CD8-positive, alpha-beta memory T cell (primary cell): ENCODE measurements at regions not wholly inside any gene's neighbourhood (a gene's known extent, or its start where the extent isn't known, plus 50 kb on each side); places are given as distances from the start of the nearest gene placed in this dataset.

Experiments
- CTCF ChIA-PET: fragments of 350-600 bp; sonication (Branson Sonifier 250); formaldehyde crosslinking; loops from one replicate; lab custom pipeline; 2021; ENCODE audit warnings: antibody characterized with exemption; lab: Charles Lee
- POLR2A ChIA-PET: fragments of 350-600 bp; sonication (Branson Sonifier 250); formaldehyde crosslinking; loops from one replicate; lab custom pipeline; 2021; ENCODE audit warnings: antibody characterized with exemption; lab: Charles Lee
- DNase-seq, 5 donors: peaks; one replicate each; pipeline versions ENCODE4 v3.0.0 to v3.0.0-alpha.2; 2020 to 2022; ENCODE audit warnings: mixed read lengths in 1 of 5
- H3K27ac ChIP-seq: one replicate; pipeline ENCODE4 v1.7.0; 2013; ENCODE audit warnings: low read depth, mild to moderate bottlenecking, low read length, moderate library complexity
- H3K27me3 ChIP-seq: 2 replicates; pipeline ENCODE4 v1.7.0; 2013; ENCODE audit warnings: low read length, mild to moderate bottlenecking; ENCODE audit not compliant: insufficient read depth, poor library complexity, severe bottlenecking
- H3K36me3 ChIP-seq: 2 replicates; pipeline ENCODE4 v1.7.0; 2013; ENCODE audit warnings: mild to moderate bottlenecking, low read length, moderate library complexity; ENCODE audit not compliant: insufficient read depth
- H3K4me1 ChIP-seq: 2 replicates; pipeline ENCODE4 v1.7.0; 2013; ENCODE audit warnings: mild to moderate bottlenecking, low read length, moderate library complexity; ENCODE audit not compliant: insufficient read depth
- H3K4me3 ChIP-seq: 2 replicates; pipeline ENCODE4 v1.7.0; 2013; ENCODE audit warnings: mild to moderate bottlenecking, low read length
- H3K9me3 ChIP-seq: 2 replicates; pipeline ENCODE4 v1.7.0; 2013; ENCODE audit warnings: mild to moderate bottlenecking, low read length
- H3K27ac Mint-ChIP-seq, 8 donors: one replicate each; pipeline ENCODE4 v1.8.0; 2020 to 2021; ENCODE audit warnings: mixed read lengths in 8 of 8, mild to moderate bottlenecking in 6 of 8, inconsistent platforms in 3 of 8, moderate library complexity in 3 of 8
- H3K27me3 Mint-ChIP-seq, 2 donors: one replicate each; pipeline ENCODE4 v1.8.0; 2020 to 2021; ENCODE audit warnings: mixed read lengths in 2 of 2, mild to moderate bottlenecking in 1 of 2, moderate library complexity in 1 of 2
- H3K36me3 Mint-ChIP-seq, 3 donors: one replicate each; pipeline ENCODE4 v1.8.0; 2020 to 2021; ENCODE audit warnings: mixed read lengths in 3 of 3, inconsistent platforms in 1 of 3, mild to moderate bottlenecking in 1 of 3
- H3K4me1 Mint-ChIP-seq, 3 donors: one replicate each; pipeline ENCODE4 v1.8.0; 2020 to 2021; ENCODE audit warnings: mixed read lengths in 3 of 3, inconsistent platforms in 1 of 3, mild to moderate bottlenecking in 1 of 3
- H3K4me3 Mint-ChIP-seq, 7 donors: one replicate each; pipeline ENCODE4 v1.8.0; 2020 to 2021; ENCODE audit warnings: mixed read lengths in 7 of 7, mild to moderate bottlenecking in 6 of 7, moderate library complexity in 4 of 7, inconsistent platforms in 2 of 7
- H3K9me3 Mint-ChIP-seq, 5 donors: one replicate each; pipeline ENCODE4 v1.8.0; 2020 to 2022; ENCODE audit warnings: mixed read lengths in 5 of 5, mild to moderate bottlenecking in 3 of 5, moderate library complexity in 2 of 5, inconsistent platforms in 1 of 5

- H3K4me3 Mint-ChIP-seq = no peak overlapping the region
- H3K36me3 Mint-ChIP-seq = no peaks in the 10 kb centered on the region
- no peaks in the 10 kb centered on the region for H3K9me3 Mint-ChIP-seq
- H3K4me1 Mint-ChIP-seq = peaks cover 31 to 38% (median 33%) of the 10 kb centered on the region in 3 donors
- H3K27ac Mint-ChIP-seq = no peak overlapping the region
- ChIA-PET POLR2A (no interaction called here), CTCF (no interaction called here)
- H3K9me3 ChIP-seq = no peaks in the 10 kb centered on the region
- H3K36me3 ChIP-seq = no peaks in the 10 kb centered on the region
- H3K27me3 Mint-ChIP-seq = peaks cover 0 to 1% of the 10 kb centered on the region in 2 donors
- DNase-seq = no peak
- peaks cover 28% of the 10 kb centered on the region for H3K4me1 ChIP-seq
- no peaks in the 10 kb centered on the region for H3K27me3 ChIP-seq
- no peak overlapping the region for H3K4me3 ChIP-seq
- no peak overlapping the region for H3K27ac ChIP-seq
These were observed 77.7 kb downstream of the RHOU start for GRCh38 chr1:228812961-228813360.

DNA sequence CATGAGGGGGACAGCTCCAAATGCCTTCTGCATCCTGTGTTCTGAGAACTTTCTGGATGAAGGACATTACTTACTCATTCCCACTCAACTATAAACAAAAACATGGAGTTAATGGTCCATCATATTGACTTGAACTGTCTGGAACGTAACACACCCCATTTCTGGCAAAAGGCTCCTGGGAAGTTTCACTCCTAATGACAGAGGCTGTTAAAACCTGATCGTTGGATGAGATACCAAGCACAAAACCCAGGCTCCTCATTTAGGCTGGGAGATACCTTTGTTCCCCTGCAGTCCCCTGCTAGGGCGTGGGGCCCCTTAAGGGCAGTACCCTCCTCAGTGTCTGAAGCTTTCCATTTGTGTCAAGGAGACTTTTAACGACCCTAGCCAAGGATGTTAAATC, 78.9 kb downstream of the RHOU start:
- no peaks in the 10 kb centered on the region for H3K9me3 Mint-ChIP-seq
- peaks cover 26% of the 10 kb centered on the region for H3K4me1 ChIP-seq
- H3K4me3 Mint-ChIP-seq = no peak overlapping the region
- H3K4me3 ChIP-seq = no peak overlapping the region
- CTCF ChIA-PET = no interaction called here
- H3K4me1 Mint-ChIP-seq = peaks cover 28 to 32% (median 30%) of the 10 kb centered on the region in 3 donors
- no peaks in the 10 kb centered on the region for H3K36me3 ChIP-seq
- no peak for DNase-seq
- H3K36me3 Mint-ChIP-seq = no peaks in the 10 kb centered on the region
- no peaks in the 10 kb centered on the region for H3K27me3 ChIP-seq
- POLR2A ChIA-PET = no interaction called here
- no peak overlapping the region for H3K27ac Mint-ChIP-seq
- H3K27me3 Mint-ChIP-seq = peaks cover 0 to 1% of the 10 kb centered on the region in 2 donors
- H3K27ac ChIP-seq = no peak overlapping the region
- H3K9me3 ChIP-seq = no peaks in the 10 kb centered on the region

DNA sequence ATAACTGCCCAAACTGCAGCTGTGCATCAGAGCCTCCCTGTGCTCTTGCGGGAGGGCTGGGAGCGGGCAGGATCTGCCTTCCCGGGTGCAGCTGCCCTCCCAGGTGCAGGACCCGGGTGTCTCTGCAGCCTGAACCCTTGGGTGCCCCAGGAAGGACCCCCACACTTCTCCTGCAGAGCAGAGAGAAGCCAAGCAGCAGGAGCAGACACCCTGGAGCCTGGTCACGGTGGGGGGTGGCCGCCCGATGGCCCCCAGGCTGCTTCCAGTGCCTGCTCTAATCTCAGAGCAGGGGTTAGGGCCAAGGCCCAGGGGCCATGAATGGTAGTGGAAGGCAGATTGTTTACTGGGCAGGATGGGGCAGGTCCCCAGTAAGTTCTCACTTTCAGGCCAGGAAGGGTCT, 83.0 kb downstream of the RHOU start:
- Mint-ChIP-seq H3K4me3 (no peak overlapping the region), H3K9me3 (no peaks in the 10 kb centered on the region), H3K4me1 (no peaks in the 10 kb centered on the region), H3K27ac (no peak overlapping the region), H3K36me3 (no peaks in the 10 kb centered on the region), H3K27me3 (peaks cover 0 to 1% of the 10 kb centered on the region in 2 donors)
- Histone ChIP-seq H3K4me3 (no peak overlapping the region), H3K27me3 (no peaks in the 10 kb centered on the region), H3K36me3 (no peaks in the 10 kb centered on the region), H3K9me3 (no peaks in the 10 kb centered on the region), H3K4me1 (no peaks in the 10 kb centered on the region), H3K27ac (no peak overlapping the region)
- no peak for DNase-seq
- ChIA-PET CTCF (no interaction called here), POLR2A (no interaction called here)

- H3K27me3 Mint-ChIP-seq = peaks cover 0 to 2% of the 10 kb centered on the region in 2 donors
- H3K4me1 ChIP-seq = no peaks in the 10 kb centered on the region
- peak overlapping the region in 1 of 8 donors; percentile 29 for H3K27ac Mint-ChIP-seq
- ChIA-PET POLR2A (no interaction called here), CTCF (no interaction called here)
- no peak overlapping the region for H3K27ac ChIP-seq
- no peaks in the 10 kb centered on the region for H3K4me1 Mint-ChIP-seq
- H3K9me3 Mint-ChIP-seq = no peaks in the 10 kb centered on the region
- no peaks in the 10 kb centered on the region for H3K27me3 ChIP-seq
- no peaks in the 10 kb centered on the region for H3K36me3 Mint-ChIP-seq
- H3K9me3 ChIP-seq = no peaks in the 10 kb centered on the region
- no peak overlapping the region for H3K4me3 Mint-ChIP-seq
- no peaks in the 10 kb centered on the region for H3K36me3 ChIP-seq
- DNase-seq = no peak
- no peak overlapping the region for H3K4me3 ChIP-seq
These were observed 83.8 kb downstream of the RHOU start for GRCh38 chr1:228818928-228819630.

DNA sequence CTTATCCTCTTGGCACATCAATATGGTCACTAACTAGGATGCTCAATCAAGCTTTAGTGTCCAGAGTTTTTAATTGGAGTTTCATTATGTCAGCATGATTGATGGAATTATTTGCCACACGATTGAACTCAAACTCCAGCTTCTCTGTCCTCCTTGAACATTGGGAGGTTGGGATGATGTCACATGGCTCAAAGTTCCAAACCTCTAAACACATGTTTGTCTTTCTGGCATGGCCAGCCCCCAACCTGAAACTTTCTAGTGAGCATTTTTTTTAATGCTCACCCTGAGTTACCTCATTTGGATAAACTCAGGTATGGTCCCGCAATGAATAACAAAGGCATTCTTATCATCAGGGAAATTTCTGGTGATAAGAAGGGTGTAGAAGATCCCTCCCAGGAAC, 86.0 kb downstream of the RHOU start:
- H3K9me3 Mint-ChIP-seq = no peaks in the 10 kb centered on the region
- H3K4me1 Mint-ChIP-seq = peaks cover 6 to 7% (median 6%) of the 10 kb centered on the region in 3 donors
- Histone ChIP-seq H3K36me3 (no peaks in the 10 kb centered on the region), H3K27ac (no peak overlapping the region), H3K27me3 (no peaks in the 10 kb centered on the region), H3K4me1 (peaks cover under 1% of the 10 kb centered on the region), H3K4me3 (no peak overlapping the region), H3K9me3 (no peaks in the 10 kb centered on the region)
- no peak for DNase-seq
- ChIA-PET CTCF (no interaction called here), POLR2A (no interaction called here)
- peaks cover 0 to 1% (median 0%) of the 10 kb centered on the region in 3 donors for H3K36me3 Mint-ChIP-seq
- no peak overlapping the region for H3K27ac Mint-ChIP-seq
- peaks cover 0 to 3% of the 10 kb centered on the region in 2 donors for H3K27me3 Mint-ChIP-seq
- no peak overlapping the region for H3K4me3 Mint-ChIP-seq

- Mint-ChIP-seq H3K9me3 (no peaks in the 10 kb centered on the region), H3K36me3 (peaks cover 0 to 1% (median 0%) of the 10 kb centered on the region in 3 donors), H3K4me1 (peaks cover 11 to 17% (median 11%) of the 10 kb centered on the region in 3 donors), H3K27me3 (peaks cover 3% of the 10 kb centered on the region in 2 donors), H3K4me3 (no peak overlapping the region), H3K27ac (no peak overlapping the region)
- DNase-seq = no peak
- H3K9me3 ChIP-seq = no peaks in the 10 kb centered on the region
- ChIA-PET CTCF (no interaction called here), POLR2A (no interaction called here)
- no peak overlapping the region for H3K27ac ChIP-seq
- H3K4me3 ChIP-seq = no peak overlapping the region
- peaks cover 9% of the 10 kb centered on the region for H3K4me1 ChIP-seq
- H3K36me3 ChIP-seq = no peaks in the 10 kb centered on the region
- H3K27me3 ChIP-seq = no peaks in the 10 kb centered on the region
These were observed 87.9 kb downstream of the RHOU start for GRCh38 chr1:228823200-228823599.

GRCh38 chr1:228824366-228824765, 89.1 kb downstream of the RHOU start:
- Mint-ChIP-seq H3K9me3 (no peaks in the 10 kb centered on the region), H3K4me3 (no peak overlapping the region)
- POLR2A ChIA-PET = no interaction called here

DNA sequence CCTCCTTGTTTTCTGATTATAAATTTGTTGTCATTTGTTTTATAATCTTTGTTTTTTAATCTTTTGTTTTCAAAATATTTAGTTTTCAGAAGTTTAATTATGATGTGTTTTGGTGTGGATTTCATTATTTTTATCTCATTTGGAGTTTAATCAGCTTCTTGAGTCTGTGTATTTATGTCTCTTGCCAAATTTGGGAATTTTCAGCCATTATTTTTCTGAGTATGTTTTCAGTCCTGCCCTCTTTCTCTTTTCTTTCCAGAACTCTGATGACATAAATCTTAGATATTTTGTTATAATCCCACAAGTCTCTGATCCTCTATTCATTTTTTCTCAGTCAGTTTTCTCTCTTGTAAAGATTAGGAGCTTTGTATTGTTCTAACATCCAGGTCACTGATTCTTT, 89.8 kb downstream of the RHOU start:
- Mint-ChIP-seq H3K4me1 (peaks cover 11 to 24% (median 13%) of the 10 kb centered on the region in 3 donors), H3K27me3 (peaks cover 3% of the 10 kb centered on the region in 2 donors), H3K4me3 (no peak overlapping the region), H3K27ac (no peak overlapping the region), H3K36me3 (peaks cover 0 to 1% (median 0%) of the 10 kb centered on the region in 3 donors), H3K9me3 (no peaks in the 10 kb centered on the region)
- H3K9me3 ChIP-seq = no peaks in the 10 kb centered on the region
- ChIA-PET CTCF (no interaction called here), POLR2A (interaction anchor here (0.6 kb wide), 1 partner anchor 1426 kb away, joined by 3 read pairs; no protein-coding TSS in a partner anchor)
- no peak overlapping the region for H3K4me3 ChIP-seq
- no peak for DNase-seq
- H3K27me3 ChIP-seq = no peaks in the 10 kb centered on the region
- H3K36me3 ChIP-seq = no peaks in the 10 kb centered on the region
- H3K27ac ChIP-seq = no peak overlapping the region
- H3K4me1 ChIP-seq = peaks cover 9% of the 10 kb centered on the region

More at GRCh38 chr1:228824366-228824765, 89.1 kb downstream of the RHOU start:
- no peak for DNase-seq
- CTCF ChIA-PET = no interaction called here
- Histone ChIP-seq H3K9me3 (no peaks in the 10 kb centered on the region), H3K27ac (no peak overlapping the region), H3K27me3 (no peaks in the 10 kb centered on the region), H3K36me3 (no peaks in the 10 kb centered on the region), H3K4me1 (peaks cover 9% of the 10 kb centered on the region), H3K4me3 (no peak overlapping the region)
- H3K27ac Mint-ChIP-seq = no peak overlapping the region
- peaks cover 0 to 1% (median 0%) of the 10 kb centered on the region in 3 donors for H3K36me3 Mint-ChIP-seq
- peaks cover 11 to 18% (median 11%) of the 10 kb centered on the region in 3 donors for H3K4me1 Mint-ChIP-seq
- peaks cover 3% of the 10 kb centered on the region in 2 donors for H3K27me3 Mint-ChIP-seq
